ENCODE measurements at regions not wholly inside any gene's neighbourhood (a gene's known extent, or its start where the extent isn't known, plus 50 kb on each side); places are given as distances from the start of the nearest gene placed in this dataset.

- TF ChIP-seq POLR2A (IDR thresholded peaks at IDR 0.05; ENCODE audit: control extremely low read depth in 1 of 2, low read depth in 2 of 2, low read length in 2 of 2) (no peak), EZH2 (IDR thresholded peaks at IDR 0.05; ENCODE audit: low read depth, low read length, severe bottlenecking) (no peak)
These were observed 148.4 kb downstream of the URI1 start for GRCh38 chr19:30090476-30090875.

Measured in H1 (cell line).